Psoas muscle (tissue), 7 donors: ENCODE measurements at regions not wholly inside any gene's neighbourhood (a gene's known extent, or its start where the extent isn't known, plus 50 kb on each side); places are given as distances from the start of the nearest gene placed in this dataset.
A peak's percentile ranks its signal among the peaks of the same experiment; 100 is the strongest.
"Not testable (repeated sequence)": the region's sequence is repeated elsewhere in the genome, so short reads cannot be mapped to it uniquely, and the experiment has no call there.

ENCODE experiments used
- ATAC-seq, 4 donors: fragments of 200-7000 bp; cut with Tn5 transposase; one replicate each; pipeline ENCODE4 v1.9.1; 2020; ENCODE audit warnings: moderate library complexity in 3 of 4, mild to moderate bottlenecking in 2 of 4
- DNase-seq, 2 donors: peaks; one replicate each; pipeline ENCODE4 v3.0.0-alpha.2; 2020
- H3K27ac ChIP-seq: fragments of 200-600 bp; one replicate; pipeline ENCODE4 v1.8.0; 2022
- H3K27me3 ChIP-seq, 3 donors: fragments of 200-600 bp in 1 of 3; one replicate each; pipeline versions ENCODE4 v1.6.1 to v1.8.0; 2013 to 2022; ENCODE audit warnings: low read length in 2 of 3, mild to moderate bottlenecking in 2 of 3, moderate library complexity in 1 of 3; ENCODE audit not compliant: insufficient read depth in 3 of 3
- H3K36me3 ChIP-seq, 2 donors: fragments of 200-600 bp in 1 of 2; one replicate each; pipeline versions ENCODE4 v1.6.1 to v1.8.0; 2013 to 2022; ENCODE audit warnings: low read depth in 1 of 2, mild to moderate bottlenecking in 1 of 2, moderate library complexity in 1 of 2; ENCODE audit not compliant: insufficient read depth in 1 of 2
- H3K4me1 ChIP-seq: fragments of 200-600 bp; one replicate; pipeline ENCODE4 v1.8.0; 2022
- H3K4me3 ChIP-seq: fragments of 200-600 bp; one replicate; pipeline ENCODE4 v1.8.0; 2022; ENCODE audit warnings: mild to moderate bottlenecking
- H3K9me3 ChIP-seq: fragments of 200-600 bp; one replicate; pipeline ENCODE4 v1.8.0; 2022
- CTCF ChIP-seq: fragments of 200-600 bp; IDR thresholded peaks from one replicate; pipeline ENCODE4 v1.8.0; 2022; ENCODE audit warnings: antibody characterized with exemption
- WGBS, 3 donors: extraction: QIAGEN DNeasy Blood & Tissue Kit; methylation state at CpG; one replicate each; pipeline versions ENCODE4 v1.1.6 to v1.1.7; 2013; 5-methylcytosine and 5-hydroxymethylcytosine counted together
- intact Hi-C, 2 donors: fragments of 100-400 bp; cut with DNase I; formaldehyde crosslinking; loops; one replicate each; pipeline versions ENCODE4 v1.11.0 to v1.14.2; 2022
- donor health status: healthy with polysubstance abuse.
- donor health status: DM: no; HTN: no; CAD: no; lungs with moderate emphysema.
- donor health status: Bipolar disorder and iron deficiency.
- donor health status: healthy.
- donor health status: DM: yes; HTN: yes; CAD: no.
- donor health status: DM: no; HTN: no; CAD: no.
- donor health status: DM: yes; HTN: yes; CAD: no.

- no peak for ATAC-seq
- Histone ChIP-seq H3K27ac (no peak overlapping the region), H3K27me3 (no peaks in the 10 kb centered on the region), H3K9me3 (no peaks in the 10 kb centered on the region), H3K4me3 (peak overlapping the region; percentile 83), H3K36me3 (no peaks in the 10 kb centered on the region), H3K4me1 (peaks cover 6% of the 10 kb centered on the region)
- 80 to 90% (median 90%) methylated on average over 9 of the region's 9 CpGs for WGBS, 3 donors
- no peak for DNase-seq
- intact Hi-C loops = loop anchor here in 1 of 2 donors (10.0 kb wide), 1 partner anchor 207 kb away; no protein-coding TSS in a partner anchor
- no peak for TF ChIP-seq CTCF
Measured at GRCh38 chr9:14992081-14992480, 81.9 kb upstream of the FREM1 start.

- not testable (repeated sequence) for H3K36me3 ChIP-seq, H3K9me3 ChIP-seq, H3K27me3 ChIP-seq, ATAC-seq, H3K4me3 ChIP-seq, H3K27ac ChIP-seq, H3K4me1 ChIP-seq, DNase-seq
- 90 to 92% (median 91%) methylated on average over 6 of the region's 6 CpGs for WGBS, 3 donors
- intact Hi-C loops = loop anchor here in 1 of 2 donors (10.0 kb wide), 1 partner anchor 206 kb away; no protein-coding TSS in a partner anchor
Measured at GRCh38 chr9:14990647-14991046, 80.4 kb upstream of the FREM1 start.

GRCh38 chr9:14989811-14990210, 79.6 kb upstream of the FREM1 start:
- Histone ChIP-seq H3K4me3 (no peak overlapping the region), H3K9me3 (no peaks in the 10 kb centered on the region), H3K27ac (no peak overlapping the region), H3K4me1 (peaks cover 6% of the 10 kb centered on the region), H3K27me3 (no peaks in the 10 kb centered on the region), H3K36me3 (no peaks in the 10 kb centered on the region)
- WGBS, 3 donors = 86 to 91% (median 87%) methylated on average over 5 of the region's 5 CpGs
- intact Hi-C loops = loop anchor here in 1 of 2 donors (10.0 kb wide), 1 partner anchor 205 kb away; no protein-coding TSS in a partner anchor
- TF ChIP-seq CTCF = no peak
- DNase-seq (no peak), ATAC-seq (no peak)

GRCh38 chr9:14989336-14989735, 79.1 kb upstream of the FREM1 start:
- H3K4me1 ChIP-seq, H3K27me3 ChIP-seq, DNase-seq, H3K27ac ChIP-seq, H3K9me3 ChIP-seq, ATAC-seq, H3K36me3 ChIP-seq, intact Hi-C loops, H3K4me3 ChIP-seq: not testable (repeated sequence)
- 88 to 92% (median 89%) methylated on average over 7 of the region's 7 CpGs for WGBS, 3 donors

GRCh38 chr9:14987858-14988257, 77.6 kb upstream of the FREM1 start:
- ATAC-seq (no peak), DNase-seq (no peak)
- 89 to 96% (median 94%) methylated on average over 1 of the region's 1 CpG for WGBS, 3 donors
- intact Hi-C loops = no loop called here
- Histone ChIP-seq H3K27ac (no peak overlapping the region), H3K4me3 (no peak overlapping the region), H3K4me1 (no peaks in the 10 kb centered on the region), H3K36me3 (no peaks in the 10 kb centered on the region), H3K27me3 (no peaks in the 10 kb centered on the region), H3K9me3 (no peaks in the 10 kb centered on the region)
- no peak for TF ChIP-seq CTCF

- no peaks in the 10 kb centered on the region for H3K9me3 ChIP-seq
- no peak overlapping the region for H3K27ac ChIP-seq
- H3K27me3 ChIP-seq = no peaks in the 10 kb centered on the region
- TF ChIP-seq CTCF = no peak
- H3K36me3 ChIP-seq = no peaks in the 10 kb centered on the region
- DNase-seq = no peak
- no peak overlapping the region for H3K4me3 ChIP-seq
- 54 to 57% (median 57%) methylated on average over 1 of the region's 1 CpG for WGBS, 3 donors
- intact Hi-C loops = no loop called here
- ATAC-seq = no peak
- no peaks in the 10 kb centered on the region for H3K4me1 ChIP-seq
Measured at GRCh38 chr9:14985419-14985818, 75.2 kb upstream of the FREM1 start.
